ENCODE measurements at regions not wholly inside any gene's neighbourhood (a gene's known extent, or its start where the extent isn't known, plus 50 kb on each side); places are given as distances from the start of the nearest gene placed in this dataset.

DNA sequence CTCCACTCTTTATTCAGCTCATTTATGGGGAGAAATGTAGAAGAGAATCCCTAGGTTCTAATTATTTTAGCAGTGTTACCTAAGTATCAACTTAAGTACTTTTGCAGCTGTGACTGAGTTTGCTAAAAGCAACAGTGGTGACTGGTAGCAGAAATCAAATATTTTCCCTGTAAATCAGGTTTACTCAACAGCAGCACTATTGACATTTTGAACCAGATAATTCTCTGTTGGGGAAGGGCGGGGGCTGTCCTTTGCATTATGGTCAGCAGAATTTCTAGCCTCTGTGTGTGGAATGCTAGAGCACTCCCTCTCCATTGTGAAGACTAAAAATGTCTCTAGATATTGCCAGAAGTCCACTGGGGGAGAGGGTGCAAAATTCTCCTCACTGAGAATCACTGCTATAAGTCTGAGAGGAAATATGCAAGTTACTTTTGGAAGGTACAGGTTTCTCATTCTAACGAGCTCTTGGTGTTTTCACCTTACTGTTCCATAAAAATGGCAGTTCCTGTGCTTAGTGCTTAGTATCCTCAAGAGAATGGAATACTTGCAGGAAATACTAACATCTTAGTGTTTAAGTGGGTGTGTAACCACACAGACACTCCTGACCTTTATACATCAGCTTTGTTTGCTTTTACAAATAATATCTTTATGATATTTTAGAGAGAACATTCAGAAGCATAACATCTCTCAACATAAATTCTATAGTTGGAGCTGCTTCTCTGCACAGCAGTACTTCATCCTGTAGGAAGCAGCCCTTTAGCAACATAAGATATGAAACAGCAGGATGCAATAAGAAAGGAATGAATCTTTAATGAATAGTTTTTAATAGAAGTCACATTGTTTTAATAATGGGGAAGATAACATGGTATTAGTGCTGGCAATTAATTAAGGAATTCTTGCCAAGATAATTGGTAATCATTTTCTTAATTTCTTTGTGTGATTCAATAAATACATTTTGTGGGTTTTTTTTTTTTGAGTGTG, 246.5 kb upstream of the GOLIM4 start:
- DNase-seq = no peak

DNA sequence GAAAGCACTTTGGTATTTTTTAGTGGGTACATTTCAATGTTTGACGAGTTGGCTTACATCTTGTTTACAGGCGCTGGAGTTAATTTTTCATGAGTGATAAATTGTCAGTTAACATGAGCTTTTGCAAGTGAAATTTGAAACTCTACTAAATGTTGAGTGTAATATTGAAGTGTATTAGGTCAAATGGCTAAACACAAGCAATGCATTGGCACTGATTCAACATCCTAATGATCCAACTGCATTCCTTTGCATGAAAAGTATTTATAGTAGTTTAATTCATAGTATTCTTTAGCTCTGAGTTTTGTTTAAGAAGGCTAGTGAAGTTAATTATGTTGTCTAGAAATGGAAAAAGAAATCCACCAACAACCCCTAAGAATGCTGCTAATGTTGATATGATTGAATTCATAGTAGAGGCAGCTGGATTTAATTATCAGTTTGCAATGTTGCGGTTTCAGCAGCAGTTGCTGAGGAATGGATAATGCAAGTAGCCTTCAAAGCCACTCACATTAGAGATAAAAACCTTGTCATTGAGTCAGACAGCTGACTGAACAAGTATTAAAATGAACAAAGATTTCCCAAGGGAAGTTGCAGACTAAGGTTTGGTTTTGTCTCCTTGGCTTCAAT, 245.6 kb upstream of the GOLIM4 start:
- no peak for DNase-seq

DNA sequence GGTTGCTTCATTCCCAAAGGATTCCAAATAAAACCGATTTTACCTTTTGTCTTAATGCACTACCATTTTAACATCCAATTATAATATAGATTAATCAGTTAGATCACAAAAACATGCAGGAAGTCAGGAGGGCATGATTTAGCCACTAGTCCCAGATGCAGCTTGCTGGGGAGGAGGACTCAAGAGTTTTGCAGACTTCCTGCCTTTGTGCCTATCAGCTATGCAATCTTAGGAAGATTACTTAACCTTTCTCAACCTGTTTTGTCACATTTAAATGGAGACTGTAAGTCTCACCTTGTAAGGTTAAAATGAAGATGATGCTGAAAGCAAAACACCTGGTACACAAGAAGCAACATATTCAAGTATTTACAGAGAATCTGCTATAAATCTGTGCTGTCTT, 242.4 kb upstream of the GOLIM4 start:
- no peak for DNase-seq

DNA sequence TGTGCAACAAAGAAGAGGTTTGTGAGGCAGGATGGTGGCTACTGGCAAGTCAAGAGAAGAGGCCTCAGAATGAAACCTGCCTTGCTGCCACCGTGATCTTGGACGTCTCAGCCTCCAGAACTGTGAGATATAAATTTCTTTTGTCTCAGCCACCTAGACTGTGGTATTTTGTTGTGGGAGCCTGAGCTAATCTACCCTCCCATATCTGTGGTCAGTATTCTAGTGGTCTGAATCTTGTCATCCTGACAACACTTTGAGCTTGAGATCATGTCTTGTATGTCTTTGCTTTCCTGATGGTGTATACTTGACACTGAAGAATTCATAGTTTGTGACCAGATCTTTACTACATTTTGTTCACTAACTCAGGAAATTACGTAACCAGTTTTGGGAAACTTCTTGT, 240.6 kb upstream of the GOLIM4 start:
- no peak for DNase-seq

DNA sequence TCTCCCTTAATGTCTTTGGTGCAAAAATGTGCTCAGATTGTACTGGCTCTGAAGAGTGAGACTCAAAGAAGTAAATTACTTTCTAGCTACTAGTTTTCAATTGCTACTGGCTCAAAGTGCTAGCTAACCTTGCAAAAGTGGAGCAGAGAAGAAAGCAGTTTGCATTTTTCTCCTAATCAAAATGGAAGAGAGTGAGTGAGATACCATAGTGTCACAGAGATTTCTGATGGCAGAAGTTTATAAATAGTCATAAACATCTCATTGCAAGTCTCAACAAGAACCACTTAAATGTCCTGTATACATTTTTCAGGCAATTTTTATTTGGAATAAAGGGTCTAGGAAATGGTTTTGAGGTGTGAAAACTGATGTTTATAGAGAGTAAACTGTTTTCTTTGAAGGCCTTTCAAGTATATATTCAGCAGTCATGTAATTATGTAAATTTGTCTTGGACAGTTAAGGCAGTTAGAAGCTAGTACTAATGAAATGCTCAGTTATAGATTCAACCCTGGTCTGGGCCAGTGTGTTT, 237.7 kb upstream of the GOLIM4 start:
- no peak for DNase-seq

DNA sequence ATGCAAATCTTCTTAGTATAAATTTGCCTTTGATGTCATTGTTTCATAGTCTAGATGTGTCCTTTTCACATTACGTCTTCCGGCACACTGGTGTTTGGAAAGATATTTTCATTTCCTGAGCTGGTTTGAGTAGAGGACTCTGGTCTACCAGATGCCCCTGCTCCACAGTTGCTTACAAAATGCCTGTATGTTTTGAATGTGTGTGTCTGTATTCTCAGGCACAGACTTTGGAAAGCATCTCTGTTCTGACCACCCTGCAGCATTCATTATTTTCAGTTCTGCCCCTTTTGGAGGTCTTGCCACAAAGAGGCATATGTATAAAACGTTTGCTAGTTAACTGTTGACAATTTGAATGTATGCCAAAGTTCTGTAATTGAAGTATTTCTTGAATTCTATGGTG, 236.0 kb upstream of the GOLIM4 start:
- no peak for DNase-seq

DNA sequence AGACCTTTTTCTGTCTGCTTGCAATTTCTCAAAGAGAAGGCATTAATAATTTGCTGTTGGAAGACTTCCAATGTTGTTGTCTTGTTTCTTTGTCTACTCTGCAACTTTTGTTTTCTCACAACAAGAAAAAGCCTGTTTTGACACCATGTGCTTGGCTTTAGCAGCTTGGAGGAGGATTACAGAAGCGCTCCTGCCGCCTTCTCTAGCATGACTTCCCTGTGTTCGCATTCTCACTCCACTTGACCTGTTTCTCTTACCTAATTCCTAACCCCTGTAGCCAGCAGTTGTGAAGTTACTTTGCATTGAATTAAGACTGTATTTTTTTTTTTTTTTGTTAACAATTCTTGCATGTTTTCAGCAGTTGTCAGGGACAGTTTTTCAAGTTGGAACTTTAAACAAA, 235.3 kb upstream of the GOLIM4 start:
- no peak for DNase-seq

DNA sequence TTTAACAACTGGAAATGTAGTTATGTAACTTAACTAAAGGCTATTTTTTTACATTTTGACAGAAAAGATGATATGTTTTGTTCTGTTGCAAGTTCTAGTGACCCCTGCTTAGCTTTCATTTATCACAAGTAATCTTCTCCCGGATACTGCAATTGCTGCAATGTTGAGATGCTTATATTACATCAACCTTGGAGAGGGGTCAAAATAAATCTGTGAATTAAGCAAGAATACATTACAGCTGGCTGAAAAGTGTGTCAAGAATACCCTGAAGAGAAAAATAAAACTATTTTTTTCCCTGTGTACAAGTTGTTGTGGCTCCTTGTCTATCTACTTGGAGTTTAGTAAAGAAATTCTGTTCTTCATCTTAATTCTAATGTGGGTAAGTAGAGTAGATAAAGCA, 232.1 kb upstream of the GOLIM4 start:
- no peak for DNase-seq

DNA sequence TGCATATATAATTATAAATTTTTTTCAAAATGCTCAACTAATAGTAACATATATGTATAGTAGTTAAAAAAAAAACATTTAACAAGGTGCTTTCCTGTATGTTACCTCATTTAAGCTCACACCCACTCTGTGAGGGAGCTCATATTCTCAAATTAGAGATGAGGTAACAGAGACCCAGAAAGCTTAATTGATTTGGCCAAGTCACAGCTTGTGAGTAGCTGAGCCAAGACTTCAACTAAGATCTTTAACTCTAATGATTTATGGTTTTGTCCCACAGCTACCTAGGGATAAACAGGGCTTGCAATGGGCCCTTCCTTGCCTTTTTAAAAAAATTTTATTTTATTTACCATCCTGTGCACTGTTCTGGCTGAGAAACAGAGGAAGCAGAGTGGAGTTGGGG, 230.0 kb upstream of the GOLIM4 start:
- DNase-seq = no peak

DNA sequence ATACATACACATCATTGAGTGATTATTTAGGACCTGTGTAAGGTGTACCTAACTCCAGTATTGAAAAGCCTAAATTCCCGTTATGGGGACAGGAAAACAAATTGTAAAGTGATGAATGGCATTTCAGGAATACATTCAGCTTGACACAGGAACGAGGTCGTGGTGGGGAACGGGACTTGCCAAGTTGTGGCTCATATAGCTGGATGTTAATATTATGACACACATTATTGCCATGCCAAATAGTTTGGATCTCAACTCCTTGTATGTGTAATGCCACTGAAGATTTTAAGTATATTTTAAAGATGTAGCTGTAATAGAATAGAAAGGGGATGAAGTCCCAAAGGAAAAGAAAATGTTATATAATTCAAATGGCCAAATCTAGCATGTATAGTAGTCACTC, 227.2 kb upstream of the GOLIM4 start:
- DNase-seq = no peak

DNA sequence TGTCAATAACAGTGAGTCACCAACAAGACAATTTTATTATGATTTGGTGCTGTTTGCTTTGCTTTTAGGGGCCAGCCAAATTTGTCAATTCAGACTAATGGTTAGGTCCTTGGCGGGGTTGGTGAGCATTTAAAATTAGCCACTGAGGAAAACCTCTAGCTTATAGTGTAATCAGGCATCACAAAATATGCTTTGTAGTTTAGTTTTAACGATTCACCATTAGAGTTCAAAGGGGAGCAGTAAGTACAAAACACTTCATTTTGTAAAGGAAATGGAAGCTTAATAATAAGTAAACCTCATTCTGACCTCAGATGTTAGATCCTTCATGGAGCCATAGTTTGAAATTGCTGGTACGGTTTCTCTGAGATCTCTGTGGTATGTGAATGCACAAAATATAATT, 218.4 kb upstream of the GOLIM4 start:
- DNase-seq = no peak

DNA sequence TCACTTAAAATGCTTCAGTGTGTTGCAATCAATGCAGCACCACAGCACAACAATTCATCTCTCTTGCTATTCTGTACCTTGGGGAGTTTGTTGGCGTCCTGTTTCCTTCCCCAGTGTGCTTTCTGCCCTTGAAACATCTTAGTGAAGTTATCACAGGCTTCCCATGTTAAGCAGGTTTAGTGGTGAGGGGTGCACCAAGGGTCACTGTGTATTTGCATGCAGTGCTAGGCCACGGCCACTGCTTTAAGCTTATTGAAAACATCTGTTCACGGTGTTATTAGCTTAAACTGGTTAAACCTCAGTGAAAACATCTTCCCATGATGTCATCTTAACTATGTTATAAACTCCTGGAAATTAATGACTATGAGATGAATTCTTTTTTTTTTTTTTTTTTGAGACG, 217.3 kb upstream of the GOLIM4 start:
- no peak for DNase-seq

DNA sequence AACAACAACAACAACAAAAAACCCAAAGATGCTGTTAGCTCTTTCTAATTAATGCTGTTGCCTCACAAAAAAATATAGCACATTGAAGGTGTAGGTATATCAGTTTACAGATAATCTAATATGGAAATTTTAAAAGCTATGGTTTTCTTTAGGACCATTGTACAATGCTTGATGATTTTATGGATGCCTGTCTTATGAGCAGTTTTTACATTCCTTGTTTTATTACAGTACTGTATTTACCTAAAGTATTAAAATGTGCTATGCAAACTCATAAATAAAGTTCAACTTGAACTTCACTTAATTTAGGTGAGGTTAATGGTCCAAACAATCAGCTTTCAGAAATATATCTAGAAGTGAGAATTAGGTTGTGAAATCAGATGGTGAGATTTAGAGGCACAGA, 212.2 kb upstream of the GOLIM4 start:
- DNase-seq = no peak

DNA sequence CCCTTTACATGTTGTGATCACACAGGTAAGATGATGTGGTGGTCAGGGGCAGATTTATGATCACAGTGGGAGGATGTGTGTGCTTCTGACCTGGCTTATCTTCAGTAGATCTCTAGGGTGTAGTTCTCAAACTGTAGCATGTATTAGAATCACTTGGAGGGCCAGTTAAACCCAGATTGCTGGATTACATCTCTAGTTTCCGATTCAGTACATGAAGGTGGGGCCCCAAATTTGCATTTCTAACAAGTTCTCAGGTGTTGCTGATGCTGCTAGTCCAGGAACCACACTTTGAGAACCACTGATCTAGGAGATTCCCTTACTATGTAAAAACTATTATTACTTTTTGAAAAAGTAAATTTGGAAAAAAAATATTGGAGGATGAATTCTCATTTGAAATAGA, 199.3 kb upstream of the GOLIM4 start:
- DNase-seq = no peak

DNA sequence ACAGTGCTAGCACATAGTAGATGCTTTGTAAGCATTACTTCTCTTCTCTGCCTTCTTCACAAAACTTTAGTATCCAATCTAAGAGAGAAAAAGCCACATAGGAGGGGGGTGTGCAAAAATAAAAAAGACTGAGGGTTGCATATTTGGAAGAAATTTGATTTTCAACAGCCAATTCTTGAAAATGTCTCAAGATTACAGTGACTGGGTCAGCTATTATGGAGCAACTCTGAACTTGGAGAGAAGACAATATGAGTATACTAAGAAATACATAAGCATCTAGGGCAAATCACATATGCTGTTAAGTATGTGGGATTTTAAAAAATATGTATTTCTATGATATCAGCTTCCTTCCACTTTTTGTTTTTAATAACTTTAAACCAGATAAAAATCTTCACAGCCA, 196.6 kb upstream of the GOLIM4 start:
- DNase-seq = no peak

DNA sequence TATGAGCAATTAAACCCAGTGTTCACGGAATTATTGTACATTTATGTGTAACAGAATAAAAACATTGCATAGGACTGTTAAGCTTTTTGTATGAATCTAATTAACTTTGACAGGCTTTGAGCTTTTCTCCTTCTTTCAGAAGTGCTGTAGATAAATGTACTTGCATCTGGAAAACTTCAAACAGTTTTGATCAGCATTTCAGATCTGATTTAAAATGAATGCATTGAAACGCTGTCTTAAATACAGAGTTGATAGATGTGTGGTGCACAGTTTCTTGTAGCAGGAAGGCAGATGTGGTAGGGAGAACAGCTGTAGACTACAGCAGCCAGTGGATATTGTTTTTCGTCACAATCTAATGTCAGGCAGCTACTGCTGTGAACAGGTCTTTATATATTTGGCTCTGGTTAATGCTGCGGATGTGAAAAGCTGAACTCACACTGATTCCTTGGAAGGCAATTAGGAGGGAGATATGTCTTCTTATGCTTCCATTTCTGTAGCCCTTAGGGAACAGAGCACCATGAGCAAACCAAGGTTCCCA, 193.8 kb upstream of the GOLIM4 start:
- no peak for DNase-seq

DNA sequence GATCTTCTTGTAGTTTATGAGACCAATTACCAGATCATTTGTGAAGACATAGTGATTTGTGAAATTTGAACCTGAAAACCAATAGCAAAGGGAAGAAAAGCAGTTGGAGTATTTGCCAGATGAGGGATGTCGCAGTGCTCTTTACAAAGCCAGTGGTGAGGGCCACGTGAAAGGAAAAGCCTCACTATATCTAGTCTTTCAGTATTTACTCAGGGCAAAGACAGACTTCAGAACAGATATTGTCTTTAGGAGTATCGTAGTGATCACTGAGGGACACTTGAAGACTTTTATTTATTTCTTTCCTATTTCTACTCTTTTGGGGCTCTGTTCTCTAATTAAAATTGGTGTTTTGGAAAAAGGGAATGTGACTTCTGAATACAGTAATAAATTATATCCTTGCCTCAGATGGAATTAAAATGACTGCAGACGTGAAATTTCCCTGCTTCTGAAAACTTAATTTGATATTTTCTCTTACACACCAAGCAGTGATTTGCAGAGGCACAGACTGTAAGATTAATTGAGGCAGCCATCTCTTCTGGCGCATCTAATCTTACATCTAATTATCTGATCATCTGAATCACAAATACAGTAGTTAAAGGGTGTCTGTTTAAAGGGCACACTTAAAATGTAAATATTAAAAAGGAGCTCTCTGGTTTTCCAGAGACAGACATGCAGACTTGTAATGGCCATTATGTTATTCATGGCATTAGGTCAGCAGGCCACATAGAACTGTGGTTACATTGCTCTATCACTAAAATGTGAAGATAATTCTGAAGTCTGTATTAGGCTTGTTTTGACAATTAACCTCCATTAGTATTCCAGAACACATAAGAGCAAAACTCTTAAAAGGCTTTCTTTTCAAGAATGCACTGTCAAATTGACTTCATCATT, 193.0 kb upstream of the GOLIM4 start:
- DNase-seq = no peak

DNA sequence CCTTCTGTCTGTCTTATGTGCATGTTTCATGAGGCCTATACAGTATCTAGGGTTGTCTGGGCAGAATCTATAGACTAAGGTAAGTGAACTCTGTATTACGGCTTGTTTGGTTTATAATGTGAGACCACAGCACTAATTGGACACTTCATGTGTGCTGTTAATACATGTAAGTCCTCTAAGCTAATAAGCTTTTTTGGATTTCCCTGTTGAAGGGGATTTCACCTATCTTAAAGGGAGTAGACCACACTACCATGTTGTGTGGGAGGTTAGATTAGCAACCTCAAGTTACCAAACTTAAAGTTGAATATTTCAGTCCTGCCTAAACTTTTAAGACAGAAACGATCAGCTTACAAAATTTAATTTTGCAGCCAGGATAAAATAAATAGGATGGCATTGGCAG, 189.8 kb upstream of the GOLIM4 start:
- DNase-seq = no peak

DNA sequence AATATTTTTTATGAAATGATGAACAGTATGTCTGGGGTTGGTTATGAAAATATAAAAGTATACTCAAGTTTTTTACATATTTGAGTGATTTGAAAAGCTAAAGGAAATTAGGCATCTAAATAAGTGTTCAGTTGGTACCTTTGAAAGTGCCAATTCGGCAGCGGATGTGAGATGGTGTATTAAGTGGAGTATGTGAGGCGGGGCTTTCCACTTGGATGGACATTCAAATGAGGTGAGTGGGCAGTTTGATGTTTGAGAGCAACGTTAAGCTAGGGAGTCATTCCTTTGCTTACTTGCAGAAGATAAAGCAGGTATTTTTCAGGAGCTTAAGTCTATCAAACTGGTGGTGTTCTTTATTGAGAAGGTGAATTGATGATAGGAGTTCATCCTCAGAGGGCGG, 189.0 kb upstream of the GOLIM4 start:
- no peak for DNase-seq

DNA sequence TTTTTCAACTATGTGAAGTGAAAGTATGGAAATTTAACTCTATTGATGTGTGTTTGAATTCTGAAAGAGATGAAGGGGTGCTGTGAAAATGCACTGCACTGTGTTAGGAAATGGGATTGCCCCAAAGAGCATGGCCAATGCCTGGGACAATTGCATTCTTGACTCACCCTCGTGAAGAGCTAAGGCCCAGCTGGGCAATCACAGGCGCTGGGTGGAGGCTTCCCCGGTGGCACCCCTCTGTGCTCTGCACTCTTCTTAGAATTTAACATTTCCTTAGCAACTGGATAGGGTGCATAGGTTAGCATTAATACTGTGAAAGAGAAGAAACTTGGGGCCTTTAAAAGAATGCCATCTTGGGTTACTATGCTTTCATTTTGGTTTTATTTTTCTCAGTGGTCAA, 179.9 kb upstream of the GOLIM4 start:
- DNase-seq = no peak

DNA sequence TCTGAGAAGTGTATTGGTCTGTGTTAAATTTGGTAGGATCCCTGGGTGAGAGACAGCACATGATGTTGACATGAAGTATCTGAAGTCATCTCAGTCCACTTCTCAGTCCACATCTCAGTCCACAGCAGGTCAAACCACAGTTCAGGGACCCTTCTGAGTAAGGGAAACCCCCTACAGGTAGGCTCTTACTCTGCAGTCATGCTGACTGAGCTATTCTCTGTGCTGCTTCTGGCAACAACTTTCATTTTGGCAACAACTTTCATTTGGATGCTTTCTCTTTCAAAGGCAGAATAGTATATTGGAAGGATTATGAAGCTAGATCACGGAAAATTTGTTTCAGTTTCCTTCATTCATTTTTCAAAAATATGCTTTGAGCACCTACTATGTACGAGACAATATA, 178.2 kb upstream of the GOLIM4 start:
- DNase-seq = no peak

DNA sequence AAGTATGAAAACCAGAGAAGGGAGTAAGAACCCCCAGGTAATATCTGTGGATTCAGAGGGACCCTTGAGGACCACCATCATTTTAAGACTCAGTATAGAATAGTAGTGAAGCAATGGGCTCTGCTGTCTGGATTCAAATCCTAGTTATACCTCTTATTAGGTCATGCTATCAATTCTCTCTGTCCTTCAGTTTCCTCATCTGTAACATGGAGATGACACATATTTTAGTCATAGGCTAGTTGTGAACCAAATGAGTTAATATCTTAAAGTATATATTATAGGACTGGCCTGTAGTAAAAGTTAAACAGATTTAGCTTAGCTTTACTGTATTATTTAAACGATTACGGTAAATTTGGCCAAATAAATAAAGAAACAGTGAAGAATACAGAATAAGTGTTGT, 177.3 kb upstream of the GOLIM4 start:
- no peak for DNase-seq

Data from CD4-positive, alpha-beta T cell treated with Interleukin-17A for 1 hour (primary cell).